Ascending aorta (tissue), 2 donors: ENCODE measurements at regions not wholly inside any gene's neighbourhood (a gene's known extent, or its start where the extent isn't known, plus 50 kb on each side); places are given as distances from the start of the nearest gene placed in this dataset.

ENCODE experiments used
- DNase-seq, 2 donors: peaks; one replicate each; pipeline ENCODE4 v3.0.0-alpha.2; 2019; ENCODE audit warnings: low spot score in 2 of 2
- H3K27ac ChIP-seq, 2 donors: fragments of 200-600 bp; sonication (generic); one replicate each; pipeline ENCODE4 v1.5.1; 2016 to 2017; ENCODE audit warnings: mild to moderate bottlenecking in 1 of 2
- H3K27me3 ChIP-seq: fragments of 200-600 bp; sonication (generic); one replicate; pipeline ENCODE4 v1.5.1; 2017
- H3K36me3 ChIP-seq, 2 donors: fragments of 200-600 bp; sonication (generic); one replicate each; pipeline ENCODE4 v1.5.1; 2016
- H3K4me1 ChIP-seq, 2 donors: fragments of 200-600 bp; sonication (generic); one replicate each; pipeline ENCODE4 v1.5.1; 2016 to 2017; ENCODE audit warnings: mild to moderate bottlenecking in 1 of 2
- H3K4me3 ChIP-seq, 2 donors: fragments of 200-600 bp; sonication (generic); one replicate each; pipeline ENCODE4 v1.5.1; 2016 to 2017; ENCODE audit warnings: mild to moderate bottlenecking in 1 of 2
- H3K9me3 ChIP-seq, 2 donors: fragments of 200-600 bp; sonication (generic); one replicate each; pipeline ENCODE4 v1.5.1; 2016
- intact Hi-C: fragments of 100-400 bp; cut with DNase I; formaldehyde crosslinking; loops from one replicate; pipeline ENCODE4 v1.15.1; 2023
- TF ChIP-seq, protein P1 (sequence below), 3 experiments: fragments of 200-600 bp in 2 of 3; fragments of 450-650 bp in 1 of 3; sonication (generic) in 2 of 3; IDR thresholded peaks; one replicate each; pipeline ENCODE4 v1.5.1; 2016 to 2019; ENCODE audit warnings: antibody characterized with exemption in 3 of 3, mild to moderate bottlenecking in 1 of 3, moderate library complexity in 1 of 3

DNA sequence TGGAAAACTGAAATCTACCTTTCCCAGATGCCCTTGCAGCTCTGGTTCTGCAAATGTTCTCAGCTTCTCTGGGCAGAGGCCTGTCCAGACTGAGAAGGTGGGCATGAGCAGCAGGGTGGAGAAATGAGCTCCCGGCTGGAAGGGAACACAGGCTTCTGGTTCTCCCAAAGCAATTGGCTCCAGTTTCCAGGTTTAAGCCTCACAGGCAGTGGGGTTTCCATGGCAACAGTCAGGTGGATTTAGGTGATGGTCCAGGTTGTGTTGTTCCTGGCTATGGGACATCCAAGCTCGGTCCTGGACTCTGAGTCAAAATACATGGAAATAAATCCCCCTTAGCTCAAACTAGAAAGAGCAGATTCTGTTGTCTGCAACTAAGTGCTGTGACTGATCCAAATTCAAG, 94.6 kb upstream of the IQSEC1 start:
- DNase-seq = no peak
- no peak overlapping the region for H3K4me3 ChIP-seq
- H3K4me1 ChIP-seq = no peaks in the 10 kb centered on the region

DNA sequence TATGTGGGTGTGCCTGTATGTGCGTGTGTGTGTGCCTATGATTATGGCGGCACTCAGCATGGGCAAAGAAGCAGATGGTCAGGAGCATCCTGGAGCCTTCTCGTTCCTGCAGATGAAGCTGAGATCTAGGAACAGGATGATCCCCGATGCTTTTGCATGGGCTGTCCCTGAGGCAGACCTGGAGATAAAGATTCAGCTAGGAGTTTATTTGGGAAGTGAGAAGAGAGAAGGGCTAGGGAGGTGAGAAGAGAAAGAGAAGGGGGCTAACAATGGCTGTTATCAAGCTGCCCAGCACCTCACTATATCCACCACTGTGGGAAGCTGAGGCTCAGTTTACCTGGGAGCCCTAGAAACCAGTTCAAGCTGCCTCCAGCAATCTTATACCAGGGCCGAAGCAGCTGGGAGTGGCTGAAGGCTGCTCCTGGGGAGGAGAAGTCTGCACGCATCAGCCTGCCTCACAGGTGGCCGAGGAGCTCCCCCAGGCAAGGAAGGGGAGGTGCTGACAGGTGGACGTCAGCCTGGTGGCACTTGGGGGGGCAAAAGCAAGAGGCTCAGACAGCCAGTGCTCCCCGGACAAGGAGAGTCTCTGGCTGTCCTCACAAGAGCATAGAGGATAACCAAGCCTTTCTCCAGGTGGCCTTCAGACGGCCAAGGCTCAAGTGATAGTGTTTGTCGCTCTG, 94.0 kb upstream of the IQSEC1 start:
- intact Hi-C loops = no loop called here
- TF ChIP-seq, protein P1, sequence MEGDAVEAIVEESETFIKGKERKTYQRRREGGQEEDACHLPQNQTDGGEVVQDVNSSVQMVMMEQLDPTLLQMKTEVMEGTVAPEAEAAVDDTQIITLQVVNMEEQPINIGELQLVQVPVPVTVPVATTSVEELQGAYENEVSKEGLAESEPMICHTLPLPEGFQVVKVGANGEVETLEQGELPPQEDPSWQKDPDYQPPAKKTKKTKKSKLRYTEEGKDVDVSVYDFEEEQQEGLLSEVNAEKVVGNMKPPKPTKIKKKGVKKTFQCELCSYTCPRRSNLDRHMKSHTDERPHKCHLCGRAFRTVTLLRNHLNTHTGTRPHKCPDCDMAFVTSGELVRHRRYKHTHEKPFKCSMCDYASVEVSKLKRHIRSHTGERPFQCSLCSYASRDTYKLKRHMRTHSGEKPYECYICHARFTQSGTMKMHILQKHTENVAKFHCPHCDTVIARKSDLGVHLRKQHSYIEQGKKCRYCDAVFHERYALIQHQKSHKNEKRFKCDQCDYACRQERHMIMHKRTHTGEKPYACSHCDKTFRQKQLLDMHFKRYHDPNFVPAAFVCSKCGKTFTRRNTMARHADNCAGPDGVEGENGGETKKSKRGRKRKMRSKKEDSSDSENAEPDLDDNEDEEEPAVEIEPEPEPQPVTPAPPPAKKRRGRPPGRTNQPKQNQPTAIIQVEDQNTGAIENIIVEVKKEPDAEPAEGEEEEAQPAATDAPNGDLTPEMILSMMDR (IDR thresholded peaks at IDR 0.05) = no peak
- no peaks in the 10 kb centered on the region for H3K27me3 ChIP-seq
- H3K4me3 ChIP-seq = no peak overlapping the region
- no peaks in the 10 kb centered on the region for H3K9me3 ChIP-seq
- no peak overlapping the region for H3K27ac ChIP-seq
- H3K4me1 ChIP-seq = no peaks in the 10 kb centered on the region
- H3K36me3 ChIP-seq = no peaks in the 10 kb centered on the region
- no peak for DNase-seq

More for the DNA sequence above, 94.6 kb upstream of the IQSEC1 start:
- TF ChIP-seq, protein P1 (IDR thresholded peaks at IDR 0.05) = no peak
- H3K9me3 ChIP-seq = no peaks in the 10 kb centered on the region
- H3K36me3 ChIP-seq = no peaks in the 10 kb centered on the region
- no peak overlapping the region for H3K27ac ChIP-seq
- no peaks in the 10 kb centered on the region for H3K27me3 ChIP-seq
- intact Hi-C loops = no loop called here

DNA sequence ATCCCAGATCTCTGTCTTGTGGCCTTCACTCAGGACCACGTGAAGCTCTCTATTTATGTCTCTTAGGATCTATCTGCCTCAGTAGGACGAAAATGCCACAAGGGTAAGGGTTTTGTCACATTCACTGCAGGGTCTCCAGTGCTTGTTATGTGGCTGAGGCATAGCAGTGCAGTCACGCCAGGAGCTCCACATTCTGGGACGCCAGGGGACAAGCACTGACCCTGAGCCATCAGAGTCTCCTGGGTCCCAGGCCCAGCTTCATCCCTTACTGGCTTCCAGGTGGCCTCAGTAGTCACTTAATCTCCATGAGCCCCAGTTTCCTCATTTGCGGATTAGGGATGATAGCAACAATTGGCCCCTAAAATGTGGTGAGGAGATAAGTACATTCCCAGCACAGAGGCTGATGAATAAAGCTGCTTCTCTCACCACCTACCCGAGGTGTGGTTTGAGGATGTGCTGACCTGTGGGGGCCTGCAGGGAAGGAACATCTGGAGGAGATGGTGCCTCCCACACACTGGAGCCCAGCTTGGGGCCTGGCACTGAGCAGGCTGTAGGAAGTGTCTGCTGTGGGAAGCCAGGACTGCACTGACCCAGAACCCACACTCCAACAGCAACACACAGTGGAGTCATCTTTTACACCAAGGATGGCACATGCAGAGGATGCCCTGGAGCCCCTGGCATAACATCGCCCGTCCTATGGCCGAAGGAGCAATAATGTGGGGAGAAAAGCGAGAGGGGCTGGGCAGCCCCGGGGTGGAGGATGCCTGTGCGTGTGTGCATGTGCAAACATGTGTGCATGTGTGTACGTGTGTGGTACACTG, 93.2 kb upstream of the IQSEC1 start:
- H3K36me3 ChIP-seq = no peaks in the 10 kb centered on the region
- H3K27me3 ChIP-seq = no peaks in the 10 kb centered on the region
- H3K9me3 ChIP-seq = no peaks in the 10 kb centered on the region
- no peak for DNase-seq
- no peak overlapping the region for H3K27ac ChIP-seq
- TF ChIP-seq, protein P1 (IDR thresholded peaks at IDR 0.05) = no peak
- no peak overlapping the region for H3K4me3 ChIP-seq
- no peaks in the 10 kb centered on the region for H3K4me1 ChIP-seq
- intact Hi-C loops = no loop called here

DNA sequence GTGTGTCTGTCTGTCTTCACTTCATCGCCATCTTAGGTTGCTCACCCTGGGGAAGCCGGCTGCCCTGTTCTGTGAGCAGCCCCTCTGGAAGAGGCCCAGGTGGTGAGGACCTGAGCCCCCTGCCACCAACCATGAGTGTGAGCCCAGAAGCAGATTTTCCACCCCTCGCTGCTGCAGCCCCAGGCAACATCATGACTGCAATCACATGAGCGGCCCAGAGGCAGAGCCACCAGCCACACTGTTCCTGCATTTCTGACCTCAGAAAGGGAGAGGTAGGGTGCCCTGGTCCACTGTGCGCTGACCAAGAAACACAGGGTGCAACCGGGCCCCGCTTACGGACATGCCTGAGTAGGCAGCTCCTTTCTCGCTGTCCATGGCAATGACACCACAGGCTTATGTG, 92.3 kb upstream of the IQSEC1 start:
- H3K9me3 ChIP-seq = no peaks in the 10 kb centered on the region
- no peak overlapping the region for H3K27ac ChIP-seq
- DNase-seq = no peak
- H3K4me3 ChIP-seq = no peak overlapping the region
- H3K4me1 ChIP-seq = no peaks in the 10 kb centered on the region
- TF ChIP-seq, protein P1 (IDR thresholded peaks at IDR 0.05) = no peak
- no peaks in the 10 kb centered on the region for H3K27me3 ChIP-seq
- intact Hi-C loops = no loop called here
- no peaks in the 10 kb centered on the region for H3K36me3 ChIP-seq

DNA sequence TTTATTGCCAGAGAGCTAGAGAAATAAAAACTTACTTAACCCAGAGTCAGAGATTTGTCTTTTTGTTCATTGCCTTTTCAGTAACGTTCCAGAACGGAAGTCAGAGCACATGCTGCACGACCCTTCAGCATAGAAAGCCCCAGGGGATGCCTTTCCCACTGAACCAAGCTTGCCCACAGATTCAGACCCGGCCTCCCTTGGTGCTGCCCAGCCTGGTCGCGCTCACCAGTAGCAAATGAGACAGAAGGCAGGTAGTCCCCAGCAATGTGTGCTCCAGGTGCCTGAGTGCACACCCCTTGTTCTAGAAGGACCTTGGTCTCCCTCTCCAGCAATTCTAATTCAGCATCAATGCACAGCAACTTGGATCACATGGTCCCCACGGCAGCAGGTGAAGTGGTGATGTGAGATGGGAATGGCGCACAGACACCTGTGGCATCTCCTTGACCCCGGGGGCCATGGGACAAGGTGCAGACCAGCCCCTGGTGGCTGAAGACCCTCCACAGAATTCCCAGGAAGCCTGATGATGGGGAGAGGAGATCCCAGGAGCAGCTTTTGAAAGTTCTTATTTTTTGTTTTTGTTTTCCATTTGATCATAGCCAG, 91.8 kb upstream of the IQSEC1 start:
- no peak for DNase-seq
- no peak overlapping the region for H3K4me3 ChIP-seq

More for the DNA sequence above, 91.8 kb upstream of the IQSEC1 start:
- Histone ChIP-seq H3K27me3 (no peaks in the 10 kb centered on the region), H3K36me3 (no peaks in the 10 kb centered on the region), H3K27ac (no peak overlapping the region), H3K4me1 (no peaks in the 10 kb centered on the region), H3K9me3 (no peaks in the 10 kb centered on the region)
- TF ChIP-seq, protein P1 (IDR thresholded peaks at IDR 0.05) = no peak
- intact Hi-C loops = no loop called here
